HepG2 (cell line): ENCODE measurements at regions not wholly inside any gene's neighbourhood (a gene's known extent, or its start where the extent isn't known, plus 50 kb on each side); places are given as distances from the start of the nearest gene placed in this dataset.

Source experiments
- ATAC-seq: fragments of 200-7000 bp; cut with Tn5 transposase; 3 replicates; pipeline ENCODE4 v1.9.1; 2020; ENCODE audit warnings: mild to moderate bottlenecking, moderate library complexity
- BruUV-seq: library from RNA; stranded (reverse); fragments of 400-500 nt; replicated peaks from 2 replicates; lab custom pipeline; 2021; lab: Mats Ljungman, UMichigan
- CTCF ChIA-PET: fragments of 300-600 bp; formaldehyde crosslinking; extraction: SDS; loops from one replicate; lab custom pipeline; 2021; ENCODE audit warnings: low total read pairs, inconsistent platforms, low intra/inter-chr PET ratio; lab: Yijun Ruan, JAX
- POLR2A ChIA-PET: fragments of 350-600 bp; sonication (Branson Sonifier 250); formaldehyde crosslinking; loops from one replicate; lab custom pipeline; 2020; ENCODE audit warnings: antibody characterized with exemption, inconsistent platforms; lab: Yijun Ruan, JAX
- DNase-seq: peaks from one replicate; pipeline ENCODE4 v3.0.0-alpha.2; 2015; ENCODE audit warnings: low spot score
- FAIRE-seq: peaks from 3 replicates; lab custom pipeline; 2011; peaks lifted over from hg19 to GRCh38; lab: Jason Lieb, UNC
- H2AFZ ChIP-seq: one replicate; pipeline ENCODE4 v1.6.1; 2011; ENCODE audit warnings: low read length, inconsistent platforms
- H3K27ac ChIP-seq: fragments of 300-600 bp; 3 replicates; pipeline ENCODE4 v1.8.0; 2011; ENCODE audit warnings: mixed run types, mild to moderate bottlenecking, mixed read lengths, low read length, inconsistent platforms; ENCODE audit not compliant: insufficient read depth; ENCODE audit errors: extremely low read length
- H3K27me3 ChIP-seq, 2 experiments: fragments of 200-600 bp in 1 of 2; 2 replicates in 1 of 2; 3 replicates in 1 of 2; pipeline versions ENCODE4 v1.6.0 to v1.8.0; 2011; ENCODE audit warnings: low read length in 2 of 2, mild to moderate bottlenecking in 2 of 2, moderate library complexity in 2 of 2, inconsistent platforms in 1 of 2; ENCODE audit not compliant: insufficient read depth in 2 of 2, control insufficient read depth in 1 of 2
- H3K36me3 ChIP-seq, 2 experiments: fragments of 200-600 bp in 1 of 2; replicated peaks in 1 of 2; 2 replicates in 1 of 2; 3 replicates in 1 of 2; pipeline versions ENCODE4 v1.5.1 to v1.8.0; 2011; ENCODE audit warnings: low read length in 2 of 2, inconsistent platforms in 1 of 2; ENCODE audit not compliant: insufficient read depth in 2 of 2, control insufficient read depth in 1 of 2
- H3K4me1 ChIP-seq: 2 replicates; pipeline ENCODE4 v1.5.1; 2012; ENCODE audit warnings: low read length, inconsistent platforms; ENCODE audit not compliant: insufficient read depth
- H3K4me2 ChIP-seq: 2 replicates; pipeline ENCODE4 v1.6.0; 2011; ENCODE audit warnings: low read depth, low read length, inconsistent platforms
- H3K4me3 ChIP-seq, 3 experiments: fragments of 200-600 bp in 1 of 3; sonication (generic), shearing (Covaris generic) in 1 of 3; replicated peaks in 1 of 3; 2 replicates each; pipeline ENCODE4 v1.5.1; 2011 to 2016; ENCODE audit warnings: low read length in 3 of 3, inconsistent platforms in 2 of 3, low read depth in 2 of 3, mild to moderate bottlenecking in 2 of 3, control low read depth in 1 of 3, mixed read lengths in 1 of 3; ENCODE audit not compliant: insufficient read depth in 1 of 3
- H3K79me2 ChIP-seq: one replicate; pipeline ENCODE4 v1.6.1; 2011; ENCODE audit warnings: low read length, inconsistent platforms; ENCODE audit not compliant: insufficient read depth
- H3K9ac ChIP-seq: 2 replicates; pipeline ENCODE4 v1.6.0; 2011; ENCODE audit warnings: mild to moderate bottlenecking, low read depth, low read length, inconsistent platforms; ENCODE audit not compliant: insufficient read depth
- H3K9me3 ChIP-seq: 2 replicates; pipeline ENCODE4 v1.5.1; 2012; ENCODE audit warnings: mild to moderate bottlenecking, low read length
- H4K20me1 ChIP-seq: 2 replicates; pipeline ENCODE4 v1.6.0; 2011; ENCODE audit warnings: inconsistent platforms, mild to moderate bottlenecking, low read length, moderate library complexity; ENCODE audit not compliant: insufficient read depth
- ARID5B ChIP-seq: IDR thresholded peaks from 2 replicates; pipeline ENCODE4 v1.4.0; 2020; ENCODE audit warnings: mild to moderate bottlenecking, missing genetic modification reagents
- HBP1 ChIP-seq: IDR thresholded peaks from 2 replicates; pipeline ENCODE4 v1.6.1; 2016; ENCODE audit warnings: low read depth, control low read depth
- HMG20A ChIP-seq: IDR thresholded peaks from 2 replicates; pipeline ENCODE4 v1.6.1; 2016; ENCODE audit warnings: borderline replicate concordance
- JDP2 ChIP-seq: sonication (generic); formaldehyde crosslinking; IDR thresholded peaks from 2 replicates; pipeline ENCODE4 v1.8.1; 2022; ENCODE audit warnings: missing genetic modification reagents, borderline replicate concordance
- KLF13 ChIP-seq: sonication (generic); formaldehyde crosslinking; IDR thresholded peaks from 2 replicates; pipeline ENCODE4 v1.4.0; 2020; ENCODE audit warnings: mild to moderate bottlenecking, missing genetic modification reagents
- MXD1 ChIP-seq: sonication (generic); formaldehyde crosslinking; IDR thresholded peaks from 2 replicates; pipeline ENCODE4 v1.4.0; 2020; ENCODE audit warnings: mild to moderate bottlenecking, missing genetic modification reagents
- NFE2L2 ChIP-seq: fragments of 150-350 bp; IDR thresholded peaks from 2 replicates; pipeline ENCODE4 v1.6.1; 2014; ENCODE audit warnings: low read length
- ZNF550 ChIP-seq: sonication (generic); formaldehyde crosslinking; IDR thresholded peaks from 2 replicates; pipeline ENCODE4 v1.4.0; 2020; ENCODE audit warnings: mild to moderate bottlenecking, missing genetic modification reagents, borderline replicate concordance
- WGBS: methylation state at CpG from one replicate; pipeline ENCODE4 v1.1.6; 2017; ENCODE audit warnings: low lambda C conversion rate; 5-methylcytosine and 5-hydroxymethylcytosine counted together
- in situ Hi-C: cut with HindIII; loops from 2 replicates; pipeline ENCODE4 v1.10.0; 2017; ENCODE audit warnings: low pct_unique_long_range_greater_than_20kb; ENCODE audit not compliant: extremely low pct_ligation_motif_present
- intact Hi-C: fragments of 100-400 bp; cut with micrococcal nuclease; formaldehyde crosslinking; loops from one replicate; pipeline ENCODE4 v1.10.0; 2022; ENCODE audit not compliant: unreplicated experiment
- TF ChIP-seq, protein P1 (sequence below): sonication (generic); formaldehyde crosslinking; IDR thresholded peaks from 2 replicates; pipeline ENCODE4 v1.5.1; 2020; ENCODE audit warnings: missing genetic modification reagents, mild to moderate bottlenecking, borderline replicate concordance
- TF ChIP-seq, protein P2 (sequence below): sonication (generic); formaldehyde crosslinking; IDR thresholded peaks from 2 replicates; pipeline ENCODE4 v1.5.0; 2020; ENCODE audit warnings: mild to moderate bottlenecking, missing genetic modification reagents

GRCh38 chr6:132892929-132893771, 78.8 kb downstream of the RPS12 start:
- H3K9ac ChIP-seq = no peak overlapping the region
- ChIA-PET POLR2A (no interaction called here), CTCF (no interaction called here)
- no peaks in the 10 kb centered on the region for H4K20me1 ChIP-seq
- no peaks in the 10 kb centered on the region for H3K9me3 ChIP-seq
- H3K4me1 ChIP-seq = no peaks in the 10 kb centered on the region
- no peak overlapping the region for H3K4me2 ChIP-seq
- no peaks in the 10 kb centered on the region for H3K27me3 ChIP-seq
- no peaks in the 10 kb centered on the region for H3K36me3 ChIP-seq
- intact Hi-C loops = no loop called here
- no peak overlapping the region for H3K4me3 ChIP-seq
- H2AFZ ChIP-seq = no peak overlapping the region
- no peak overlapping the region for H3K27ac ChIP-seq
- ATAC-seq (no peak), FAIRE-seq (no peak), DNase-seq (no peak)
- 57% methylated on average over 5 of the region's 5 CpGs for WGBS
- in situ Hi-C loops = no loop called here
- no peaks in the 10 kb centered on the region for H3K79me2 ChIP-seq
- BruUV-seq = no TSS peak
- TF ChIP-seq ARID5B (no peak), HMG20A (no peak), JDP2 (CRISPR knock-in tag) (no peak), KLF13 (CRISPR knock-in tag) (no peak), HBP1 (no peak), NFE2L2 (no peak), ZNF550 (CRISPR knock-in tag) (no peak), MXD1 (no peak)
- TF ChIP-seq, protein P1, sequence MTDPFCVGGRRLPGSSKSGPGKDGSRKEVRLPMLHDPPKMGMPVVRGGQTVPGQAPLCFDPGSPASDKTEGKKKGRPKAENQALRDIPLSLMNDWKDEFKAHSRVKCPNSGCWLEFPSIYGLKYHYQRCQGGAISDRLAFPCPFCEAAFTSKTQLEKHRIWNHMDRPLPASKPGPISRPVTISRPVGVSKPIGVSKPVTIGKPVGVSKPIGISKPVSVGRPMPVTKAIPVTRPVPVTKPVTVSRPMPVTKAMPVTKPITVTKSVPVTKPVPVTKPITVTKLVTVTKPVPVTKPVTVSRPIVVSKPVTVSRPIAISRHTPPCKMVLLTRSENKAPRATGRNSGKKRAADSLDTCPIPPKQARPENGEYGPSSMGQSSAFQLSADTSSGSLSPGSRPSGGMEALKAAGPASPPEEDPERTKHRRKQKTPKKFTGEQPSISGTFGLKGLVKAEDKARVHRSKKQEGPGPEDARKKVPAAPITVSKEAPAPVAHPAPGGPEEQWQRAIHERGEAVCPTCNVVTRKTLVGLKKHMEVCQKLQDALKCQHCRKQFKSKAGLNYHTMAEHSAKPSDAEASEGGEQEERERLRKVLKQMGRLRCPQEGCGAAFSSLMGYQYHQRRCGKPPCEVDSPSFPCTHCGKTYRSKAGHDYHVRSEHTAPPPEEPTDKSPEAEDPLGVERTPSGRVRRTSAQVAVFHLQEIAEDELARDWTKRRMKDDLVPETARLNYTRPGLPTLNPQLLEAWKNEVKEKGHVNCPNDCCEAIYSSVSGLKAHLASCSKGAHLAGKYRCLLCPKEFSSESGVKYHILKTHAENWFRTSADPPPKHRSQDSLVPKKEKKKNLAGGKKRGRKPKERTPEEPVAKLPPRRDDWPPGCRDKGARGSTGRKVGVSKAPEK = no peak
- TF ChIP-seq, protein P2, sequence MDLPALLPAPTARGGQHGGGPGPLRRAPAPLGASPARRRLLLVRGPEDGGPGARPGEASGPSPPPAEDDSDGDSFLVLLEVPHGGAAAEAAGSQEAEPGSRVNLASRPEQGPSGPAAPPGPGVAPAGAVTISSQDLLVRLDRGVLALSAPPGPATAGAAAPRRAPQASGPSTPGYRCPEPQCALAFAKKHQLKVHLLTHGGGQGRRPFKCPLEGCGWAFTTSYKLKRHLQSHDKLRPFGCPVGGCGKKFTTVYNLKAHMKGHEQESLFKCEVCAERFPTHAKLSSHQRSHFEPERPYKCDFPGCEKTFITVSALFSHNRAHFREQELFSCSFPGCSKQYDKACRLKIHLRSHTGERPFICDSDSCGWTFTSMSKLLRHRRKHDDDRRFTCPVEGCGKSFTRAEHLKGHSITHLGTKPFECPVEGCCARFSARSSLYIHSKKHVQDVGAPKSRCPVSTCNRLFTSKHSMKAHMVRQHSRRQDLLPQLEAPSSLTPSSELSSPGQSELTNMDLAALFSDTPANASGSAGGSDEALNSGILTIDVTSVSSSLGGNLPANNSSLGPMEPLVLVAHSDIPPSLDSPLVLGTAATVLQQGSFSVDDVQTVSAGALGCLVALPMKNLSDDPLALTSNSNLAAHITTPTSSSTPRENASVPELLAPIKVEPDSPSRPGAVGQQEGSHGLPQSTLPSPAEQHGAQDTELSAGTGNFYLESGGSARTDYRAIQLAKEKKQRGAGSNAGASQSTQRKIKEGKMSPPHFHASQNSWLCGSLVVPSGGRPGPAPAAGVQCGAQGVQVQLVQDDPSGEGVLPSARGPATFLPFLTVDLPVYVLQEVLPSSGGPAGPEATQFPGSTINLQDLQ (CRISPR knock-in tag) = no peak
